GM23338 (cell line): ENCODE measurements at regions not wholly inside any gene's neighbourhood (a gene's known extent, or its start where the extent isn't known, plus 50 kb on each side); places are given as distances from the start of the nearest gene placed in this dataset.

Source experiments
- ATAC-seq: fragments of 200-7000 bp; cut with Tn5 transposase; 3 replicates; pipeline ENCODE4 v1.9.1; 2020
- DNase-seq: peaks from one replicate; pipeline ENCODE4 v3.0.0-alpha.2; 2015; ENCODE audit warnings: low spot score
- H2AFZ ChIP-seq: fragments of 200-600 bp; sonication (generic); 2 replicates; pipeline ENCODE4 v1.8.0; 2016; ENCODE audit warnings: antibody characterized with exemption, mild to moderate bottlenecking, moderate library complexity
- H3F3A ChIP-seq: fragments of 200-600 bp; sonication (generic); replicated peaks from 2 replicates; pipeline ENCODE4 v1.8.0; 2017; ENCODE audit warnings: antibody characterized with exemption, mixed run types, low read depth
- H3K27ac ChIP-seq: fragments of 200-600 bp; sonication (generic); 2 replicates; pipeline ENCODE4 v1.6.1; 2016; ENCODE audit warnings: low read depth
- H3K27me3 ChIP-seq: fragments of 200-600 bp; sonication (generic); 2 replicates; pipeline ENCODE4 v1.8.0; 2016; ENCODE audit warnings: mild to moderate bottlenecking, mixed run types, moderate library complexity; ENCODE audit not compliant: insufficient read depth
- H3K36me3 ChIP-seq: fragments of 200-600 bp; sonication (generic); 2 replicates; pipeline ENCODE4 v1.8.0; 2016; ENCODE audit warnings: mild to moderate bottlenecking; ENCODE audit not compliant: insufficient read depth
- H3K4me1 ChIP-seq: fragments of 200-600 bp; sonication (generic); 2 replicates; pipeline ENCODE4 v1.8.0; 2016; ENCODE audit warnings: mild to moderate bottlenecking, moderate library complexity; ENCODE audit not compliant: insufficient read depth
- H3K4me2 ChIP-seq: fragments of 200-600 bp; sonication (generic); 2 replicates; pipeline ENCODE4 v1.7.1; 2017; ENCODE audit warnings: mixed run types
- H3K4me3 ChIP-seq: fragments of 200-600 bp; sonication (generic); 2 replicates; pipeline ENCODE4 v1.6.1; 2016; ENCODE audit warnings: mixed run types
- H3K79me2 ChIP-seq: fragments of 200-600 bp; sonication (generic); replicated peaks from 2 replicates; pipeline ENCODE4 v1.8.0; 2017; ENCODE audit warnings: mild to moderate bottlenecking; ENCODE audit not compliant: insufficient read depth
- H3K9me2 ChIP-seq: fragments of 200-600 bp; sonication (generic); 2 replicates; pipeline ENCODE4 v1.8.0; 2017; ENCODE audit not compliant: insufficient read depth
- H4K20me1 ChIP-seq: fragments of 200-600 bp; sonication (generic); replicated peaks from 2 replicates; pipeline ENCODE4 v1.8.0; 2017; ENCODE audit warnings: mild to moderate bottlenecking; ENCODE audit not compliant: insufficient read depth
- H3K27ac Mint-ChIP-seq: 2 replicates; pipeline ENCODE4 v1.8.0; 2020; ENCODE audit warnings: inconsistent platforms, mild to moderate bottlenecking, moderate library complexity, mixed read lengths
- H3K27me3 Mint-ChIP-seq: 3 replicates; pipeline ENCODE4 v1.8.0; 2022; ENCODE audit warnings: low read depth, mild to moderate bottlenecking, moderate library complexity, mixed read lengths, inconsistent platforms; ENCODE audit not compliant: insufficient read depth, poor library complexity
- H3K36me3 Mint-ChIP-seq: 3 replicates; pipeline ENCODE4 v1.8.0; 2021; ENCODE audit warnings: low read depth, mild to moderate bottlenecking, inconsistent platforms, moderate library complexity, mixed read lengths
- H3K4me1 Mint-ChIP-seq: 3 replicates; pipeline ENCODE4 v1.8.0; 2020; ENCODE audit warnings: mild to moderate bottlenecking, inconsistent platforms, mixed read lengths
- H3K4me3 Mint-ChIP-seq: 3 replicates; pipeline ENCODE4 v1.8.0; 2021; ENCODE audit warnings: moderate library complexity, mild to moderate bottlenecking, inconsistent platforms, mixed read lengths
- H3K9me3 Mint-ChIP-seq: 3 replicates; pipeline ENCODE4 v1.8.0; 2020; ENCODE audit warnings: moderate library complexity, mild to moderate bottlenecking, inconsistent platforms, mixed read lengths
- CREB1 ChIP-seq: fragments of 250-450 bp; sonication (Bioruptor Pico); IDR thresholded peaks from 2 replicates; pipeline ENCODE4 v1.5.0; 2020; ENCODE audit warnings: low read depth, mild to moderate bottlenecking, moderate library complexity
- CTCF ChIP-seq, 2 experiments: fragments of 200-600 bp in 1 of 2; sonication (generic) in 1 of 2; conservative IDR thresholded peaks; 2 replicates each; pipeline versions ENCODE4 v1.5.1 to v1.6.1; 2016 to 2017; ENCODE audit warnings: antibody characterized with exemption in 2 of 2, low read depth in 2 of 2, mild to moderate bottlenecking in 2 of 2, moderate library complexity in 1 of 2
- ETS1 ChIP-seq: IDR thresholded peaks from 2 replicates; pipeline ENCODE4 v1.6.1; 2016; ENCODE audit warnings: antibody characterized with exemption
- EZH2 ChIP-seq: fragments of 200-600 bp; sonication (generic); IDR thresholded peaks from one replicate; pipeline ENCODE4 v1.8.0; 2017; ENCODE audit warnings: antibody characterized with exemption, mild to moderate bottlenecking, low read depth; ENCODE audit not compliant: unreplicated experiment
- EZH2phosphoT487 ChIP-seq: fragments of 200-600 bp; sonication (generic); IDR thresholded peaks from one replicate; pipeline ENCODE4 v1.8.1; 2018; ENCODE audit warnings: antibody characterized with exemption; ENCODE audit not compliant: unreplicated experiment
- JUNB ChIP-seq: IDR thresholded peaks from one replicate; pipeline ENCODE4 v1.6.1; 2016; ENCODE audit warnings: antibody characterized with exemption; ENCODE audit not compliant: unreplicated experiment
- NANOG ChIP-seq: IDR thresholded peaks from 2 replicates; pipeline ENCODE4 v1.6.1; 2016; ENCODE audit warnings: antibody characterized with exemption, borderline replicate concordance
- POLR2AphosphoS5 ChIP-seq: IDR thresholded peaks from 2 replicates; pipeline ENCODE4 v1.6.1; 2016; ENCODE audit warnings: antibody characterized with exemption, low read depth
- STAT1 ChIP-seq: IDR thresholded peaks from one replicate; pipeline ENCODE4 v1.6.1; 2016; ENCODE audit warnings: antibody characterized with exemption; ENCODE audit not compliant: unreplicated experiment
- ZNF114 ChIP-seq: fragments of 250-450 bp; sonication (Bioruptor Pico); IDR thresholded peaks from 2 replicates; pipeline ENCODE4 v1.5.0; 2020; ENCODE audit warnings: mild to moderate bottlenecking, moderate library complexity
- ZNF331 ChIP-seq: fragments of 250-450 bp; sonication (Bioruptor Pico); IDR thresholded peaks from 2 replicates; pipeline ENCODE4 v1.5.0; 2020; ENCODE audit warnings: low read depth, mild to moderate bottlenecking, moderate library complexity
- TF ChIP-seq, protein P1 (sequence below): IDR thresholded peaks from one replicate; pipeline ENCODE4 v1.6.1; 2018; ENCODE audit warnings: antibody characterized with exemption; ENCODE audit not compliant: unreplicated experiment

DNA sequence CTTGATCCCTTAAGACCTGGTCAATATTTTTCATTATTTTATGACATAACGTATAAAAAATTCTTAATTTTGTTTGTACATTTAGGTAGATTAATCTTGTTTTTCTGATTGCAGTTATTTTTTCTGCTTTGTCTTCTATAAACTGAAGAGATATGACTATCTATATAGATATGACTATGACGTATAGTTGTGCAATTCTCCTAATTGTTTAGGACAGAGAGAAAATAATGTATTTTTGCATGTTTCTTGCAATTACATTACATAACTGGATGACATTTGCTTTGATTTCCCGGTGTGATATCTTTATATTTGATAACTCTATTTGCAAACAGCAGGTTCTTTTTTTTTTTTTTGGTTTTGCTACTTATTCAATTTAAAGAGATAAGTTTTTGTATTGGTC, 310.2 kb upstream of the REG3G start (continued):
- TF ChIP-seq, protein P1, sequence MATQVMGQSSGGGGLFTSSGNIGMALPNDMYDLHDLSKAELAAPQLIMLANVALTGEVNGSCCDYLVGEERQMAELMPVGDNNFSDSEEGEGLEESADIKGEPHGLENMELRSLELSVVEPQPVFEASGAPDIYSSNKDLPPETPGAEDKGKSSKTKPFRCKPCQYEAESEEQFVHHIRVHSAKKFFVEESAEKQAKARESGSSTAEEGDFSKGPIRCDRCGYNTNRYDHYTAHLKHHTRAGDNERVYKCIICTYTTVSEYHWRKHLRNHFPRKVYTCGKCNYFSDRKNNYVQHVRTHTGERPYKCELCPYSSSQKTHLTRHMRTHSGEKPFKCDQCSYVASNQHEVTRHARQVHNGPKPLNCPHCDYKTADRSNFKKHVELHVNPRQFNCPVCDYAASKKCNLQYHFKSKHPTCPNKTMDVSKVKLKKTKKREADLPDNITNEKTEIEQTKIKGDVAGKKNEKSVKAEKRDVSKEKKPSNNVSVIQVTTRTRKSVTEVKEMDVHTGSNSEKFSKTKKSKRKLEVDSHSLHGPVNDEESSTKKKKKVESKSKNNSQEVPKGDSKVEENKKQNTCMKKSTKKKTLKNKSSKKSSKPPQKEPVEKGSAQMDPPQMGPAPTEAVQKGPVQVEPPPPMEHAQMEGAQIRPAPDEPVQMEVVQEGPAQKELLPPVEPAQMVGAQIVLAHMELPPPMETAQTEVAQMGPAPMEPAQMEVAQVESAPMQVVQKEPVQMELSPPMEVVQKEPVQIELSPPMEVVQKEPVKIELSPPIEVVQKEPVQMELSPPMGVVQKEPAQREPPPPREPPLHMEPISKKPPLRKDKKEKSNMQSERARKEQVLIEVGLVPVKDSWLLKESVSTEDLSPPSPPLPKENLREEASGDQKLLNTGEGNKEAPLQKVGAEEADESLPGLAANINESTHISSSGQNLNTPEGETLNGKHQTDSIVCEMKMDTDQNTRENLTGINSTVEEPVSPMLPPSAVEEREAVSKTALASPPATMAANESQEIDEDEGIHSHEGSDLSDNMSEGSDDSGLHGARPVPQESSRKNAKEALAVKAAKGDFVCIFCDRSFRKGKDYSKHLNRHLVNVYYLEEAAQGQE: no peak
- TF ChIP-seq ZNF331 (CRISPR knock-in tag): no peak

- Histone ChIP-seq H3K4me2 (no peak overlapping the region), H3K27me3 (no peaks in the 10 kb centered on the region), H3K27ac (no peak overlapping the region), H3K4me3 (no peak overlapping the region), H3K9me2 (no peaks in the 10 kb centered on the region), H3F3A (no peaks in the 10 kb centered on the region), H3K36me3 (no peaks in the 10 kb centered on the region), H3K4me1 (no peaks in the 10 kb centered on the region), H4K20me1 (no peaks in the 10 kb centered on the region), H2AFZ (peak overlapping the region; percentile 25; the same call in 1 of the 2 replicates), H3K79me2 (no peaks in the 10 kb centered on the region)
- H3K9me3 Mint-ChIP-seq: no peaks in the 10 kb centered on the region
- no peaks in the 10 kb centered on the region for H3K27me3 Mint-ChIP-seq
- H3K4me3 Mint-ChIP-seq: no peak overlapping the region
- H3K27ac Mint-ChIP-seq: no peak overlapping the region
- H3K36me3 Mint-ChIP-seq: no peaks in the 10 kb centered on the region
- H3K4me1 Mint-ChIP-seq: no peaks in the 10 kb centered on the region
- no peak for ATAC-seq
- no peak for DNase-seq
- no peak for TF ChIP-seq ZNF114 (CRISPR knock-in tag)
- TF ChIP-seq CREB1 (CRISPR knock-in tag): no peak
- TF ChIP-seq EZH2: no peak
- no peak for TF ChIP-seq POLR2AphosphoS5
- TF ChIP-seq NANOG: no peak
- TF ChIP-seq, protein P1: no peak
- TF ChIP-seq EZH2phosphoT487: no peak
- TF ChIP-seq STAT1: no peak
- no peak for TF ChIP-seq CTCF (conservative IDR thresholded peaks at IDR 0.05; ENCODE audit: low read depth in 2 of 2)
- no peak for TF ChIP-seq ZNF331 (CRISPR knock-in tag)
- TF ChIP-seq ETS1: no peak
- no peak for TF ChIP-seq JUNB
Observed at GRCh38 chr2:78718024-78718423, 307.5 kb upstream of the REG3G start.
